T1000 (cell line): ENCODE measurements at regions not wholly inside any gene's neighbourhood (a gene's known extent, or its start where the extent isn't known, plus 50 kb on each side); places are given as distances from the start of the nearest gene placed in this dataset.
"Not testable (repeated sequence)": the region's sequence is repeated elsewhere in the genome, so short reads cannot be mapped to it uniquely, and the experiment has no call there.

ENCODE experiments used
- DNase-seq: peaks from one replicate; lab custom pipeline; 2025; ENCODE audit warnings: mixed read lengths; lab: John Stamatoyannopoulos, UW

DNA sequence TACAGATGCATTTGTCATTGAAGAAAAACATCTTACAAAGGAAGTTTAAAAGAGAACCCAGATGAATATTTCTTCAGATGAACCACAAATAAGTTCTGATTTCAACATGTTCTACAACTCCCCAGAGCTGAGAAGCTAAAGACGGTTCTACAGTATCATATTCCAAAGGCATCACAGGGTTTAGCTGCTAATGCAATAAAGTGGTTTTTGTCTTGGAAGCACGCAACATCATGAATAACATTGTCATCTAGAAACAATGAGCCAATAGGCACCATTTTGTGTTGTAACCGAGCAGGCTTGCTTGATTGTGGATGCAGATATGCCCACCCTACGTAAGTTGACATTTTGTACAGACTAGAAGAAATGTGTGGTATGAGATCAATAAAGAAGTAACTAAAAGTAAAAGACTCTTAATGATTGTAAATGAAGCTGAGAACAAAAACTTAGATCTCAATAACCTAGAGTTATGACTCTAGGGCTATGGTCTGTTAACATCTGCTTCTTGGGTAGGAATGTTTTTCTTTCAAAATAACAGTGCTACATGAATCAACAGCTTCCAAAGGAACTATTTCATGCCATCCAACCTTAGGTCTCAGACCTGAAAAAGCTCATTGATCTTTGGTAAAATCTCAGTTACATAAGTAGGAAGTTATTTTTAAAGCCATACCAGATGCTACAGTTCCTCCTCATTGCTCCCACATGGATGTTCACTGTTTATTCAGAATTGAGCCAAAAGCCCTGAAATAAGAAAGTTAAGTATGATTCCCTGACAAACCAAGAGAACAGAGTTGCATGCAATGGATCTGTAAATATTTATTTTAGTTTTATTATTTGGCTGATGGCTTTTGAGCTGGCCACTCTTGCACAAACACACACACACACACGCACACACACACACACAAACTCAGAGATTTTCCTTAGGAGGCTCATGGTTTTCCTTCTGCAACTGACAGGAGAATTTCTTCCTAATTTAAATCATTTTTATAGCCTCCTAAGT is 118.7 kb upstream of the SLCO6A1 start:
- DNase-seq = no peak

- no peak for DNase-seq
Measured at GRCh38 chr5:102622262-102622661, 123.5 kb upstream of the SLCO6A1 start.

- no peak for DNase-seq
Measured at GRCh38 chr5:102623329-102624065, 124.7 kb upstream of the SLCO6A1 start.

- DNase-seq = no peak
Measured at GRCh38 chr5:102624405-102624804, 125.6 kb upstream of the SLCO6A1 start.

- DNase-seq = no peak
Measured at GRCh38 chr5:102625468-102625867, 126.7 kb upstream of the SLCO6A1 start.

DNA sequence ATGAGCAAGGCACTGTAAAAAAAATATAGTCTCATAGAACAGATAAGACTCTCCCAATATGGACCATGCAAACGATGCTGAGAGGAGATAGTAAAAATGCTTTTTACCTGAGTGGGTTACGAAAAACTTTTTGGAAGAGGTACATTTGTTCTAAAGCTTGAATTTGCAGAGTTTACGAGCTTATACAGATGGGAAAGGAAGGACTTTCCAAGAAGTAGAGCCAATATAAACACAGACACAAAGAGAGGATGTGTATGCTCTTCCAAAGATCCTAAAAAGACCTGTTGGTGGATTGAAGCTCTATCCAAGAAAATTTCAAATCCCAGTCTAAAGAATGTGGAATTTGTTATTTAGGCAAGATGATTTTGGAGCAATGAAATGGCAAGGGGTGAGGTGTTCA is 127.1 kb upstream of the SLCO6A1 start:
- no peak for DNase-seq

DNA sequence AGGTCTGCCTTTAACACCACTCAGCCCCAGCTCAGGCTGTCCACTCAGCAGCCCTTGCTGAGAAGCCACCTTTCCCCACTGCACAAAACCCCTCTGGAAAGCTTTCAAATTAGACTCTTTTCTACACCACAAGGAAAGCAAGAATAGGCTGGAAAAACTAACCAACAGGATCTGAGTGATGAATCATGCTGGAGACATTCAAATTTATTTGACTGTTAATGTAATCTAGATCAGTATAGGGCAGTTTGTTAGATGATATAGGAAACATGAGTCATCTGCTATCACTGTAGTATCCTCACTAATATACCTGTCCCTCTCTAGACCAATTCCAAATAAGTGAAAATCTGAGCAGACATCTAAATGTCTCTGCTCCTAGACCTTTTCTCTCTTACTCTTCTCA is 127.8 kb upstream of the PAM start:
- DNase-seq = no peak

DNA sequence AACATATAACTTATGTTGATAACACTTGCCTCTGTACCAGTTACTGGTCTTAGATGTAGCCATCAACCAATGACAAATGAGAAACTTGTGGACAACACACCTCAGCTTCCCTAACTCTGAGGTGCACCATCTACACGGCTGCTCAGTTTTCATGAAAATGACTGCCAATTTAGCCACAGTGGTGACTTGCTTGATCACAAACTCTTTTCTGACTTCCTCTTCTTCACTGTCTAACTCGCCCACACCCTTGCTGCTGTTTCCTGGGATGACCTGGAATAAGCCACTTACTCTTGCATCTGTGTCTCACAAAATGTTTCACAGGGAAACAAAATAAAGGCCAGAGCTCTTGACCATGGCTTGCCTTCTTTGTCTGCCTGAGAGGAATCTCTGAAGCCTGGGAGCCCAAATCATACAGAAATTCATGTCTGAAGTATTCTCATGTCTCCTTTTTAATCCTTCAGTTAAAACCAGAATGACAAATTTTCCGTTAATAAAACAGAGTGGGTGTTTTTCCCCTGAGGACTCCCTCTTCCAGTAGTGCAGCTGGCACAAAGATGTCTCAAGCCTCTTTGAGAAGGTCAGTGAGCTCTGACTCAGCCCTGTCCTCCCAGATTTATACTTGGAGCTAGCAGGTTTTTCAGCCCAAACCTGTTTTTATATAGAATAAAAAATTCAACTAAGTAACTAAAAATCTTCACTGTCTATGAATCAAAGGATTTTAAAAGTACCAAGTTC is 126.5 kb upstream of the PAM start:
- DNase-seq = no peak

DNA sequence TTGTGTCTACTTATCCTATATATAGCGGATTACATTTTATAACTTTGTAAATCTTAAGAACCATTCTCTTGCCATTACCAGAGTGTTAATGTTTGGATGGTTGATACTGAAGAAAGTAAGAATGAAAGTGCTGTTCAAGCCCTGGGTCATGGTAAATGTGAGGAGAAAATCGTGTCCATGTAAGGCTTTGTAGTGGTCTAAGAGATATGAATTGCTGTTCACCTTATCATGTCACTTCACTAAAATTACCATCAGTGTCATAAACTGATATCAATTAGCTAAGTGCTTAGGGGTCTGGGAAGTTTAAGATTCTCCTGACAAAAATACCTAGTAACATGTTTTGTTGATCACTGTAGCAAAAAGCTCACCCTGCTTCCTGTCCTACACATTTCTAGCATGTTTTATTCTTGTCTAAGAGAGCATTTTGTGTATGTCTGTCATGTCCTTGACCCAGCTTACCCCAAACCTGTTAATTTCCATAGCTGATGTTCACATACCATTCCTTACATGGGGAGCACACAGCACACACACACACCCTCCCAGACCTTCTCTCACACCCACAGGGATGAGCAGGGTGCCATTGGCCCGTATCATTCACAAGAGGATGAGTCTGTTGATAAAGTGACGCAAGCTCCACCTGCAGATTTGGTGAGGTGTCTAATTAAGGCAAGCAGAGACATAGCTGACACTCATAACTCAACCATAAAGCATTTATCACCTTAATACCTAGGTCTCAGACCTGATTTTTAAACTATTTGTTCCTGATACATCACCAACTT is 125.1 kb upstream of the PAM start:
- DNase-seq = no peak

- DNase-seq = not testable (repeated sequence)
Measured at GRCh38 chr5:102635399-102635798, 119.7 kb upstream of the PAM start.

- DNase-seq = no peak
Measured at GRCh38 chr5:102638316-102638715, 116.8 kb upstream of the PAM start.

DNA sequence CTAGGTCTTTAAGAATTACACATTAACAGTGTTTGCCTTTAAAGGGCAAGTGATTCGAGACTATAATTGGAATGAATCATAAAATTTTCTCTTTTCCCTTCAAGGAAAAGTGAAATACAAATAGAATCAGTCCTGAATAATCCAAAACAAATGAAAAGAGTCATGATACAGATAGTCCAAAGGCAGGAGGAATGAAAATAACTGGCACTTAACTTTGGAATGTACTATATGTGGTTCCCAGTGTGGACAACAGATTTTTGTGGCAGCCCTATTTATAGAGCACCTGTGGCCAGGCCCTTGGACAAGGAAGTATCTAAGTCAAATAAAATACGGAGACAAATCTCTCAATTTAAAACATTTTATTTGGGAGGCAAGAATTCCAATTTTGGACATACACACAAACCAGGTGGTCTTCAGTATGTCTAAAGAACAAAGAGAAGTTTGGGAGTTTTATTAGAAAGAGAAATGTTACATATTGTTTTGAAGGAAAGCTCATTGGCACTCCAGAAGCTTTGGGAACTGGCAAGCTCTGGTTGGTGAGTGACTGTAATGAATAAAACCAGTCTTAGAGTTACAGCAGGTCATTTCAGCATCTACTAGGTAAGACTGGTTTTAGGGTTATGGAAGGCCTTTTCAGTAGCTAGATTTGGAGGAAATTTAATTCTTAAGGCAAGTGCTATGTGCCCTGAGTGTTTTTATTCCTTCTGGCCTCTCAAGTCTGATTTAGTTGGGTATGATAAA is 116.0 kb upstream of the PAM start:
- no peak for DNase-seq

- DNase-seq = no peak
Measured at GRCh38 chr5:102649731-102650130, 105.4 kb upstream of the PAM start.

DNA sequence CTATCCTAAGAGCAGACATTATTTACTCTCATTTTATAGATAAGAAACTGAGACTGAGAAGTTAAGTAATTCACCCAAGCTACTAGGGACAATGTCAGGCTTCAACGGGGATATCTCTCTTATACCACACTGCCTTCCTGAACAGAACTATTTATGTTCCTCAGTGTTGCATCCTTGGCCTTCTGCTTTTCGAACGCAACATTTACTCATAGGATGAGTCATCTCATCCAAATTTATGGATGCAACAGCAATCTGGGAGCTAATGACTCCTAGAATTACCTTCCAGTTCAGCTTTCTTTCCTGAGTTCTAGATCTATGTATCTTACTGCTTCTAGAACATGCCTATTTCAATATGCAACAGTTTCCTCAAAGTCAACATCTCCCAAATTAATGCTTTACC is 103.6 kb upstream of the PAM start:
- no peak for DNase-seq

DNA sequence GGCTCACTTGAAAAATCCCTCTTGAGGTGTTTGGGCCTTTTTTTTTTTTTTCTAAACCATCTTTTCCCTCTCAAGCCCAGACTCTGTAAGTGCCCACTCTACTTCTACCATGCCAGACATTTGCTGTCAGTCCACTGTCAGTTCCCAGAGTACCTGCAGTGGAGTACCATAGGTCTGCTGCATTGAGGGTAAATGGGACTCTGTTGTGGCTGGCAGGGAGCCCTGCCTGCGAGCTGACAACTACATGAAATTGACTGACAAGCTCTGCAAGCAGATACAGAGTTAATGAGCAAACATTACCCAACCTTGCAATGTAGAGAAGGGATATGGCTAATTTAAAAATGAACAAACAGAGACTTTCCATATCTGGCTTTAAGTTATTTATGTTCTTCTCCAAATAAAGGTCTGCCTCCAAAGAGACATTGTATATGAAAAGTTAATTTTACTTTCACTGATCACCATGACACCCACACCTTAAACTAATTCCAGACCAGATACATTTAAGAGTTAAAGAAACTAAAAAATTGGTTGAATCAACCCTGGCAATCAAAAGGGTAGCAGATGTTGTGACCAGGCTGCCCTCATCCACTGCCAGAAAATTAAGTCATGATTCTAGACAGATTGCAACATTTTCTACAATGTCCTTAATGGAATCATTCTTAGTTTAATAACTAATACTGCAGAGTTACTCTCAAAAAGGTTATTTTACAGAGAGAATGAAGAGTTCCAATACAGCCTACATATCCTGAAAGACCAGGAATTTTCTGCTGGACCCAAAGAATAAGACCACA is 100.4 kb upstream of the PAM start:
- DNase-seq = no peak

- no peak for DNase-seq
Measured at GRCh38 chr5:102659151-102659550, 96.0 kb upstream of the PAM start.

GRCh38 chr5:102660111-102660510 is 95.0 kb upstream of the PAM start:
- no peak for DNase-seq

GRCh38 chr5:102663749-102664530 is 91.2 kb upstream of the PAM start:
- no peak for DNase-seq

- no peak for DNase-seq
Measured at GRCh38 chr5:102664616-102665335, 90.3 kb upstream of the PAM start.
